HL-60 (cell line): ENCODE measurements at regions not wholly inside any gene's neighbourhood (a gene's known extent, or its start where the extent isn't known, plus 50 kb on each side); places are given as distances from the start of the nearest gene placed in this dataset.

Experiments
- DNase-seq, 2 experiments: peaks; one replicate each; pipeline ENCODE4 v3.0.0-alpha.2; 2010 to 2020; ENCODE audit warnings: low read depth in 1 of 2, low spot score in 1 of 2
- H3K27ac ChIP-seq: fragments of 250-450 bp; sonication (Bioruptor Pico); replicated peaks from 2 replicates; pipeline ENCODE4 v1.5.1; 2020; ENCODE audit warnings: mild to moderate bottlenecking, moderate library complexity
- H3K27me3 ChIP-seq: fragments of 250-450 bp; sonication (Bioruptor Pico); 2 replicates; pipeline ENCODE4 v1.5.1; 2021; ENCODE audit warnings: mild to moderate bottlenecking, moderate library complexity; ENCODE audit not compliant: insufficient read depth, poor library complexity, severe bottlenecking
- H3K4me3 ChIP-seq: replicated peaks from 2 replicates; pipeline ENCODE4 v1.5.1; 2011; ENCODE audit warnings: mild to moderate bottlenecking, control low read depth, low read length; ENCODE audit not compliant: insufficient read depth
- CTCF ChIP-seq: IDR thresholded peaks from one replicate; pipeline ENCODE4 v1.5.1; 2011; ENCODE audit warnings: low read length, control low read depth, inconsistent platforms; ENCODE audit not compliant: insufficient read depth
- GABPA ChIP-seq: IDR thresholded peaks from 2 replicates; pipeline ENCODE4 v1.6.1; 2012; ENCODE audit warnings: low read depth
- POLR2AphosphoS5 ChIP-seq: IDR thresholded peaks from 2 replicates; pipeline ENCODE4 v1.6.1; 2012; ENCODE audit warnings: low read depth
- SPI1 ChIP-seq: IDR thresholded peaks from 2 replicates; pipeline ENCODE4 v1.6.1; 2012; ENCODE audit warnings: low read depth, mild to moderate bottlenecking, borderline replicate concordance
- TF ChIP-seq, protein P1 (sequence below): IDR thresholded peaks from 2 replicates; pipeline ENCODE4 v1.6.1; 2012; ENCODE audit warnings: low read depth; ENCODE audit not compliant: insufficient replicate concordance

DNA sequence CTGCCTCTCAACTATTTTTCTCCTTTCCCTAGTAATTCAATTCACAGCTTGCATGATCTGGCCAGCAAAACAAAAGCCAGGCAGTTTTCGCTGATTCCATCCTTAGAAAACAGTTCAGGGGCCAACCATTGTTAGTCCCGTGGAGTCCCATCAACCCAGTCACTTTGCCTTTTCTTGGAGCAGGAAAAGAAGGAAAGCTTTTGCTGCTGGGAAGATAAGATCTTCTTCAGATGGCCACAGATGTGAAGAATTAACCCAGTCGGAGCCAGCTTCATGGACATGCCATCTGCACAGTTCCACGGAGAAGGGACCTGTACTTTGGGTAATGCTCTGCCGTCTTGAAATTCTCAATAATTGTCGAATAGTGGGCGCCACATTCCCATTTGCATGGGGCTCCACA lies 76.9 kb upstream of the TSHZ2 start:
- no peak for TF ChIP-seq GABPA
- TF ChIP-seq, protein P1, sequence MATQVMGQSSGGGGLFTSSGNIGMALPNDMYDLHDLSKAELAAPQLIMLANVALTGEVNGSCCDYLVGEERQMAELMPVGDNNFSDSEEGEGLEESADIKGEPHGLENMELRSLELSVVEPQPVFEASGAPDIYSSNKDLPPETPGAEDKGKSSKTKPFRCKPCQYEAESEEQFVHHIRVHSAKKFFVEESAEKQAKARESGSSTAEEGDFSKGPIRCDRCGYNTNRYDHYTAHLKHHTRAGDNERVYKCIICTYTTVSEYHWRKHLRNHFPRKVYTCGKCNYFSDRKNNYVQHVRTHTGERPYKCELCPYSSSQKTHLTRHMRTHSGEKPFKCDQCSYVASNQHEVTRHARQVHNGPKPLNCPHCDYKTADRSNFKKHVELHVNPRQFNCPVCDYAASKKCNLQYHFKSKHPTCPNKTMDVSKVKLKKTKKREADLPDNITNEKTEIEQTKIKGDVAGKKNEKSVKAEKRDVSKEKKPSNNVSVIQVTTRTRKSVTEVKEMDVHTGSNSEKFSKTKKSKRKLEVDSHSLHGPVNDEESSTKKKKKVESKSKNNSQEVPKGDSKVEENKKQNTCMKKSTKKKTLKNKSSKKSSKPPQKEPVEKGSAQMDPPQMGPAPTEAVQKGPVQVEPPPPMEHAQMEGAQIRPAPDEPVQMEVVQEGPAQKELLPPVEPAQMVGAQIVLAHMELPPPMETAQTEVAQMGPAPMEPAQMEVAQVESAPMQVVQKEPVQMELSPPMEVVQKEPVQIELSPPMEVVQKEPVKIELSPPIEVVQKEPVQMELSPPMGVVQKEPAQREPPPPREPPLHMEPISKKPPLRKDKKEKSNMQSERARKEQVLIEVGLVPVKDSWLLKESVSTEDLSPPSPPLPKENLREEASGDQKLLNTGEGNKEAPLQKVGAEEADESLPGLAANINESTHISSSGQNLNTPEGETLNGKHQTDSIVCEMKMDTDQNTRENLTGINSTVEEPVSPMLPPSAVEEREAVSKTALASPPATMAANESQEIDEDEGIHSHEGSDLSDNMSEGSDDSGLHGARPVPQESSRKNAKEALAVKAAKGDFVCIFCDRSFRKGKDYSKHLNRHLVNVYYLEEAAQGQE = no peak
- TF ChIP-seq POLR2AphosphoS5 = no peak
- no peak for TF ChIP-seq SPI1
- TF ChIP-seq CTCF = no peak
- DNase-seq = no peak
- H3K27me3 ChIP-seq = no peaks in the 10 kb centered on the region
- no peak overlapping the region for H3K27ac ChIP-seq
- H3K4me3 ChIP-seq = no peak overlapping the region

DNA sequence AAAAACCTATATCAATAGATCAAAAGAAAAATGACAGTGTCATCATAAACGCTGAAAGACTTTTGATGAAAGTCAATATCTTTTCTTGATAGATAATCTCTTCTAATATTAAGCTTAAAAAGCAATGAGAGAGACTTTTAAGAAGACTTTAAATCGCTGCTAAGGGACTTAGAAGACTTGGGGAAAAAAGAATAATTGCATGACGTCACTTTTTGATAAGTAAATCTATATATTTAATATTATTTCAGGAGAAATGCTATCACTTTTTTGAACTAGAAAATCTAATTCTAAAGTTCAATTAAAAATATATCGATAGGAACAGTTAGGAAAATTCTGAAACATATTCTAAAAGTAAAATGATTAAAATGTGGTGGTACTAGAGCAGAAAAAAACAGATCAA lies 78.7 kb upstream of the TSHZ2 start:
- TF ChIP-seq GABPA (no peak), POLR2AphosphoS5 (no peak), CTCF (no peak), SPI1 (no peak)
- TF ChIP-seq, protein P1 = no peak
- DNase-seq = no peak
- Histone ChIP-seq H3K4me3 (no peak overlapping the region), H3K27me3 (no peaks in the 10 kb centered on the region), H3K27ac (no peak overlapping the region)

DNA sequence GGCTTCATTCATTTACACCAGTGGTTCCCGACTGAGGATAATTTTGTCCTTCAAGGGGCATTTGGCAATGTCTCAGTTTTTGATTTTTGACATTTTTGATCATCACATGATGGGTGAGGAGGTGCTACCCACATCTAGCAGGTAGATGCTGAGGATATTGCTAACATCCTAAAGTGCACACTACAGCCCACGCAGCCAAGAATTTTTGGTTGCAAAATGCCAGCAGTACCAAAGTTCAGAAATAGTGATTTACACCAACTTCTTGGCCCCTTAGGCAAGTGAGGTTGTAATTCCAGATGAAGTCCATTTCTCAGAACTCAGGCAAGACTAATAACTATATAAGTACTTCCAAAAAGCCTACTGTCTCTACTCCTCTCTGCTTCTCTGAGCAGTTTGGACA lies 80.1 kb upstream of the TSHZ2 start:
- Histone ChIP-seq H3K27me3 (no peaks in the 10 kb centered on the region), H3K27ac (no peak overlapping the region), H3K4me3 (no peak overlapping the region)
- no peak for DNase-seq
- TF ChIP-seq POLR2AphosphoS5 (no peak), CTCF (no peak), SPI1 (no peak), GABPA (no peak)
- TF ChIP-seq, protein P1 = no peak
